GM21515 (cell line): ENCODE measurements at regions not wholly inside any gene's neighbourhood (a gene's known extent, or its start where the extent isn't known, plus 50 kb on each side); places are given as distances from the start of the nearest gene placed in this dataset.

Experiments
- ATAC-seq: cut with Tn5 transposase; IDR thresholded peaks from one replicate; pipeline ENCODE4 v1.9.1; 2021; ENCODE audit not compliant: unreplicated experiment

DNA sequence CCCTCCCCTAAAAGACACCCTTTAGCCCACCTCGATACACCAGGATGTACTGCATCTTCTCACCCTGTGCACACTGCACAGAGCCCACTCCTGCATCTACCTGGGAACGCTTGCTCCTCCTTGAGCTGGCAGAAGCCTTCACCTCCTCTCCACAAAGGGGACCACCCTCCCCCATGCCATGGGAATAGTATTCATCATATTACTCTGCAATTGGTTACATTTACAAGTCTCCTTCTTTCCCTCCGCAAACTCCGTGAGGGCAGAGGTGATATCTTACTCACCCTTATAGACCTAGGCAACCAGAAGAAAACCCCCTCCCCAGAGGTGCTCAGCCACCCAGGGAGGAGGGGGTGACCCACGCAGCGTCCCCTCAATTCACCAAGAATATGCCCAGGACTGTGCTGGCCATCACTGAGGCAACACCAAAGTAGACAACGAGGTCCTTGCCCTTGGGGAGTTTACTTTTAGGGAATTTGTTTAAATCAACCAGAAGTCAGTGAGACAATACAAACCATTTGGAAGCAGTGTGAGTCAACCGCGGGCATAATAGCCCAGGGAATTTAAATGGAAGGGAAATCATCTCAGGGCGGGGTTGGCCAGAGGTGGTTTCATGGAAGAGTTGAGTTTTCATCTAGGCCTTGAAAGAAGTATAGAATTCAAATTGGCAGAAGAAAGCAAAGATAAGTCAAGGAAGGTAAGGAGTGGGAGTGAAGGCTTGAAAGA lies 214.5 kb downstream of the BARX2 start:
- no peak for ATAC-seq

DNA sequence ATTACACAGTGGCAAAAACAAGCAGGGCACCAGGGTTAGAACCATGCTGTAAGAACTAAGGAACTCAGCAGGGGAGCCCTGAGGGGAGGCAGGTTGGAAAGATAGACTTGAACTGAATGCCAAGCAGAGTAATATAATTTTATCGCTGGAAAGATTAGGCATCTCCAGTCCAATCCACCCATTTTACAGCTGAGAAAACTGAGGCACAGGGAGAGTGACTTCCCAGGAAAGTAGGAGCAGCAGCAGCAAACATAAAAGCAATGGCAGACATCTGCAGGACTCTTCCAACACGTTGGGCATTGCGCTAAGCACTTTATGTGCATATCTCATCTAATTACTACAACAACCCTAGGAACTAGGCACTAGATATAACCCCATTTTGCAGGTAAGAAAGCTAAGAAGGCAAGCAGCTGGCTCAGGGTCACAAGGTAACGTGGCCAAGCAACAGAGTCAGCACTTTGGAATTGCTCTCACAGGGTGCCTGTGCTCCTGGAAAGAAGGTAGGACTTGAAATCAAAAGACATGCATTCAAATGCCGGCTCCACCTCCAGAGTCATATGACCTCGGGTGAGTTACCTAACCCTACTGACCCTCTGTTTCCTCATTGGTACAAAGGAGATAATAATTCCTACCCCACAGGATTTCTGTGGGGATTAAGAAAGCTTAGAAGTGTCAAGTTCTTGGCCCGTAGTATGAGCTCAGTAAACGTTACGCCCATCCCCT lies 215.3 kb downstream of the BARX2 start:
- ATAC-seq: no peak

DNA sequence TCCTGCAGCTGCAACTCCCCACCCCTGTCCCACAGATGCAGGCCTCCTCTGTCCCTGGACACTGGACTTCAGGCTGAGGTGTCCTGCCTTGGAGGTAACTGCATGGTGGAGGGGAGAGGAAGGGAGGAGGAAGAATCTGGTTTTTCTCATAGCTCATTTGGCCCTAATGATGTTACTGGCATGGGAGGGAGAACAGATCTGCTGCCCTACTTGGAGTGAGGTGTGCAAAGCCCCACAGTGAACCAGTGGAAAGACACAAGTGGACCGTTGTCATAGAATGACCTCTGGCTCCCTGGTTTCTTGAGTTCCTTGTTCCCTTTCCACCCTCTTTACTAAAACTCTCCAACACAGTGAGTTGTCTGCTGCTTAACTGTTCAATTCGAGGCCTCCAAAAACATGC lies 215.9 kb downstream of the BARX2 start:
- no peak for ATAC-seq

DNA sequence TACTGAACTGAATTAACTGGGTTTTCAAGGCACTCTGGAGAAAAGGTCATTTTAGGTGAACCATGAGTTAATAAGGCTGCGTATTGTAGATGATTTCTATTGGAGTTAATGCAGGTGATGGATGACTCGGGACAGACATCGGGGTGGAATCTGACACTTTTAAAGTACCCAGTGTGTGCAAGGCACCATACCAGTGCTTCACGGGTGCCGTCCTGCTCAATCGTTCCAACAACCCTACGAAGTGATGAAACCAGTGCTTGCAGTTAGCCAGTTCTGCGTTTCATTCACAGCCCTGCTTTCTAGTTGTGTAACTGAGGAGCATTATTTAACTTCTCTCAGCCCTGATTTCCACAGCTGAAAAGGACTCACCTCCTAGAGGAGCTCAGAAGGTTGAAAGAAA lies 216.5 kb downstream of the BARX2 start:
- ATAC-seq: no peak

DNA sequence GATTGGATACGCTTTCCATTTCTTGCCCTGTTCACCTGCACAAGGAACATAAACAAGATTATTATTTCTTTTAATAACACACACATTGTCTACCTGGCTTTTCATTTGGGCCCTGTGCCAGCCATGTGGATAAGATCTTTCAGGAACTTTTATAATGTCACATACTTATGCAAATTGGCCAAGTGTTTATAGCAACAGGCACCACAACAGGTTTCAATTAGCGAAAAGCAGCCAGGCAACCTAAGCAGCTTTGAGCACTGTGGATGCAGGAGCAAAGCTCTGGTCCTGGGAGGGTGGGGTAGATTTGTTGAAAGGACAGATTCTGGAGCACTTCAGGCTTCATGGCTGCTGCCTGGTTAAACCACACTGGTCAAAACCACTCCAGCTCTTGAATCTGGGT lies 217.4 kb downstream of the BARX2 start:
- ATAC-seq: no peak

DNA sequence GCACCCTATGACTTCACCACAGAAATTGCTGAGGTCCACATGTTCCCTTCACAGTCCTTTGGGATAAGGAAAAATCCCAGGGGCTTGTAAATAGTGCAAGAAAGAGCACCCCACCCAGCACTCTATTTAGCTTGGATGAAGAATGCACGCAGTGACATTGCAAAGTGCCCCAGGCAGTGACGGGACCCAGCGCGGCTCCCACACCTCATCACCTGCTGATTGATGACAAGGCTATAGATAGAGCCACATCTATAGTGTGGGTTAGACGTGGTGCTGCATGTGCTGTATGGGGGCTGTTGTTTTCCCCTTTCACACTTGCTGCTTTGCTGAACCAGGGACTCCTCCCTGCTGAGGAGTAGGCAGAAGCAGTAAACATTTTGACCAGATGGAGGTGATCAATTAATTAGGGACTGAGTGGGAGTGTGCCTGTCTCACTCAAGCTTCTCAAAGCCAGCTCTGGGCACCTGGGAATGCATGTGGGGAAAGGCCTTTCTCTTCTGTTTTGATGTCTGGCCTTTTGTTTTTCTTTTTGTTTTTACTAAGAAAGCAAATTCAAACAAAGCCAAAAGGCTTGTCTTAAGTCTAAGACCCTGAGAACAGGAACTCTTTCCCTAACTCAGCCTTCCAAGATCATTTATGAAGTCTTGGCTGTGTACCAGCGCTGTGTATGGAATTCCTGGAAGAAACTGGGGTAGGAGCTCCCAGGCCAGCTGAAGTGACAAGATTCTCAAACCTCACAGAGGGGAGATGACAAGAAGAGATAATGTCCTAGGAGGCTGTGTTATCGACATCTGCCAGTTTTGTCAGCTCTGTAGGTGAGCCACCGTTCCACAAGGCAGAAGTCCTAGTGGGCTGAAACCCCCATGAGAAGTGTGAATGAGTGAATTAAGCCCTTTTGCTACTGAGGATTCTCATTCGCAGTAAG lies 219.7 kb downstream of the BARX2 start:
- no peak for ATAC-seq

DNA sequence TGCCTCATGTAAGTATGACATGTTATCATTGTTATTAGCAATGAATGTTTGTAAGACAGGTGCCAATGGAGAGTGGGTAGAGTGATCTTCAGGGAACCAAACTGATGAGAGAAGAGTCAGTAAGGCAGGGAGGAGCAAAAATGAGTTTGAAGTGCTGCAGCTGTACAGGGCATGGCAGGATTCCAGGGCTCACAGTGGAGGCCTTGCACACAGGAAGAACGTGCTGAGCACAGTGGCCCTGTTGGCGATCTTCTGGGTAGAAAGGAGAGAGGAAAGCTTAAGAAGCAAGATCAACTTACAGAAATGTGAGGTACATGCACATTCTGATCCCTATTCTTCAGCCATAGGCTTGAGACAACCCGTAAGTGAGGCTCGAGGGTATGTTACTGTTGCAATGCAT lies 219.3 kb upstream of the TMEM45B start:
- no peak for ATAC-seq

DNA sequence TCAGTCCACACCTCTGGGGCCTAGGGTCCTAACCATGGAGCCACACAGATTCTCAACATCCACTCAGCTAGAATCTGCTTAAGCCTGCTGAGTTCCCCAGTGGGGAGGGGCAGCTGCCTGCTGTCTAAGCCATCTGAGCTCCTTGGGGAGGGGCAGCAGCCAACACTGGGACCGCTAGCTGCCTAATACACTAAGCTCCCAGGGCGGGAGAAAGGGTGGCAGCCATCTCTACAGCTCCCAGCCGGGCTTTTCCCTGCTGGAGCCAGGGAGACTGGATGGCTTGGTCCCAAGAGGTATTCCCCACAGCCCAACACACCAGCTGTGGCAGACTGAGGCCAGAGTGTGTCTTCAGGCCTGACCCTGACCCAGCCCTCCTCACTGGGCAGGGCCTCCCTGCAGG lies 217.3 kb upstream of the TMEM45B start:
- no peak for ATAC-seq

DNA sequence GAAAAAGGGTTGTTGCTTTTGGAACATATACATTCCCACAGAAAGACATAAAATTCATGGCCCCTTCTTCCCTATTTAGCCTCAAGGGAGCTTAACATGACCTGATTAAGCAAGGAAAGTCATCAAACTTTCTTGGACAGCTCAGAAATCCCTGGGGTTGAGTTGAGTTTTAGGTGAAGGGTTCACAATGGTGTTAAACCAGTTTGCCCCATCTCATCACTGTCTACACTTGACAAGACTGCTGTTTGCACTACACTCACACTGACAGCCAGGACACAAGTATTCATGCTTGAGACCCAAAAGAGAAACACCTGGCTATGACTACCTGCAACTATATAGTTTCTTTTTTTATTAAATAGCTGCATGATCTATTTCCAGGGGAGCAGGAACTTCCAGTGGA lies 209.8 kb upstream of the TMEM45B start:
- no peak for ATAC-seq

DNA sequence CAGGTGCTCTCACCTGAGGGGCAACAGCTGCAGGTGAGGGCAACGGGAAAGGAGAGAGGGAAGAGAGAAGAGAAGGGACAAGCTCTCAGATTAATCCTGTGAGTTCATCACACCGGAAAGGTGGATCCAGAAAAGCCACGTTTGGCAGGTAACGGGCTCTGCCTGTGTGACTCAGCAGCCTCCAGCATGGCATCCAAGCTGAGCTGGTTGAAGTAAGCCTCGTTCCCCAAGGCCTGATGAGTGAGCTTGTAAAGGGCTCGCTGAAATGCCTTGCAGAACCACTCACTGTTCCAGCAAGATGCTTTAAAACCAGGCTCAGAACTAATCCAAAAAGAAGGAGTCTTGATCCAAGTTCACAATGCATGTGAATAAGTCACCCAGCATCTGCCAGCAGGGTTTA lies 206.9 kb upstream of the TMEM45B start:
- ATAC-seq: no peak

DNA sequence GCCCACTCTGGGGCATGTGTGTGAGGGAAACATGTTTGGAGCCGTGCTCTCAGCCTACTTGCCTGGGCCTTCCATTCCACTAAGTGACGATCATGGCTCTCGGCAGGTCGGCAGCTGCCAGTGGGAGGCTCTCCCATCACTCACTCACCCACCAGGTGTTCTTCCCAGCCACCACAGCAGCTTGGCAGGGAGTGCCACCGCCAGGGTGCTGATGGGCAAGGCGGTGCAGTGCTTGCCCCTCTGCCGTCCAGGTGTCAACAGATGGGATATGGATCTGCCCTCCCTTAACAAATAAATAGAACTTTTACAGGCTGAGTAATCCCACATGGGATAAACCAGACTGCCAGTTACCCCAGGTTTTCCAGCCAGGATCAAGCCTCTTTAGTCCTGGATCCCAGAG lies 205.5 kb upstream of the TMEM45B start:
- no peak for ATAC-seq

DNA sequence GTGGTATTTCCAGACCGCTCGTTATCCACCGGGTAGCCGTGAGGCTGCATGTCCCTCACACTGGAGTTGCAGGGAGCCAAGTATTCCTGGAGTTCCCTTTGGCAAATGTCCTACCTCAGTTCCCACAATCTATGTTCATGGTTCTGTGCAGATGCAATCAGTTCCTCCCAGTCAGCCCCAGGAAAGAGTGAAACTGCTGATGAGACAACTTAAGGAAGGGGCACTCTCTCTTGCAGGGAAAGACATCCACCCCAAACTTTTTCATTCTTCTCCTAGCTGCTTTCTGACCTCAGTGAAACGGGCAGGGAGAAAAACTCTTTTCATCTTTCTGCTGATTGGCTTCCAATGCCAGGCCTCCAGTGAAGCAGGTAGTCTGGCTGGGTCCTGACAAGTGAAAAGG lies 205.1 kb upstream of the TMEM45B start:
- no peak for ATAC-seq

DNA sequence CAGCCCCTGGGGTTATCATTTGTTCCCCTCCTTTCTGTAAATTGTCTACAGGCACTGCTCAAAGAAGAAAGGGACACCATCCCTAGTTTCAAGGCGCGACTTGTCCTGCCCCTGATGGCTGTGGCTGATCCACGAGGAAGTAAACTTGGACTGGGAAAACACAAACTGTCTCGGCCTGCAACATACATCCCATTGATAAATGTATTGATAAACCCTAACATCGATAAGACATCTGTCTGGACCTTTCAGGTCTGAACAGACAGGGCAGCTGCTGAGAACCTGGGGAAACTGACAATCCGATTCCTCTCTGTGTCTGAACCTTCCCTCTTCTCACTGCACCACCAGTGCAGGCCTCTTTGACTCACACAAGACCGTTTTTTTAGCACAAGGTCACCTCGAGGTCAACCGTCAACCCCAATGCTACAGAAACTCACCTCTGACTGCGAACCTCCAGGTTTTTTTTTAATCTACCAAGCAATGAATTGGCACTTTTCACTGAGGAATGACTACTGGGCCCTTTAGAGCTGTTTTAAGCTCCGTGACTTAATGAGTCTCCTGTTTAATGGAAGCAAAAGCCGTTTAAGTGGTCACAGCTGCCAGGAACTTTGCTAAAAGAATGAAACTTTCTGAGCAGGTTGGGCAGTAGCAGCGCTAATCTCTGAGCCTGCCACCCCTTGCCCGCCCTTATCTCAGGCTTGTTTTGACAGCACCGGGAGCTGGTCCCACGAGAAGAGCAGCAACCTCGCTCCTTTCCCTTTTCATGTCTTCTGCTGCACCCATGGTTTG lies 203.8 kb upstream of the TMEM45B start:
- no peak for ATAC-seq

DNA sequence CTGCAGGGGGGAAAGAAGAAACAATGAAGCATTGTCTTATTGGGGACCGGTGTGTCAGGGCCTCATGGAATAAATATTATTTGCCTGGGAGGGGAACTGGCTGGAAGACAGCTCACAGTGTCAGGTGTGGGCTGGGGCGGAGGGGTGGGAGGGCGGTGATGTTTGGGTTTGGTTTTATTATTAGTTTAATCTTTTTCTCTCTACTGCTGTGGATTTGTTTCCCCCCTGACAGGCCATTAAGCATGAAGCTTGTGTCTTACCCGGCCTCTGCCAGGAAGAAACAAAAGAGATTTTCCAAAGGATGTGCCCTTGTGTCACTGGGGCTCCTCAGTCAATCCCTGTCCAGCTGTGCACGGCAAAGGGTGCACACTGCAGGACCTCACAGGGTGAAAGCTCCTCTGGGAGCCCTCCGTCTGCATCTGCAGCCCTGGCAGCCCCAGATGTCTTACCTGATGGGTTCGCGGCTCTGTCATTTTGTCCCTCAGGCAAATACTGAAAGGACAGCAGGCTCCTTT lies 203.1 kb upstream of the TMEM45B start:
- no peak for ATAC-seq

DNA sequence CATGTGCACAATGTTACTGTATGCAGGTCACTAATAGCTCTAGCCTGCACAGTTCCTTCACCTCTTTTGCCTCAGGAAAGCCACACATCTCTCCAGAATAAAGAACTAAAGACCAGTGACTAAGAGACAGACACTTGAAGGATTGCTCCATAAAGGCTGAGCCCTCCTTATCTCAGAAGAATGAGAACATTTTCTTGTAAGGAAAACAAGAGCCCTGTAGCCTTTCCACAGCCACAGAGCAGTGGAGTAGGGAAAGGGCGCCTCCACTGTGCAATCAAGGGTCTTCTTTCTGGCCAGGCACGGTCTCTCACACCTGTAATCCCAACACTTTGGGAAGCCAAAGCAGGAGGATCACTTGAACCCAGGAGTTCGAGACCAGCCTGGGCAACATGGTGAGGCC lies 202.6 kb upstream of the TMEM45B start:
- no peak for ATAC-seq

DNA sequence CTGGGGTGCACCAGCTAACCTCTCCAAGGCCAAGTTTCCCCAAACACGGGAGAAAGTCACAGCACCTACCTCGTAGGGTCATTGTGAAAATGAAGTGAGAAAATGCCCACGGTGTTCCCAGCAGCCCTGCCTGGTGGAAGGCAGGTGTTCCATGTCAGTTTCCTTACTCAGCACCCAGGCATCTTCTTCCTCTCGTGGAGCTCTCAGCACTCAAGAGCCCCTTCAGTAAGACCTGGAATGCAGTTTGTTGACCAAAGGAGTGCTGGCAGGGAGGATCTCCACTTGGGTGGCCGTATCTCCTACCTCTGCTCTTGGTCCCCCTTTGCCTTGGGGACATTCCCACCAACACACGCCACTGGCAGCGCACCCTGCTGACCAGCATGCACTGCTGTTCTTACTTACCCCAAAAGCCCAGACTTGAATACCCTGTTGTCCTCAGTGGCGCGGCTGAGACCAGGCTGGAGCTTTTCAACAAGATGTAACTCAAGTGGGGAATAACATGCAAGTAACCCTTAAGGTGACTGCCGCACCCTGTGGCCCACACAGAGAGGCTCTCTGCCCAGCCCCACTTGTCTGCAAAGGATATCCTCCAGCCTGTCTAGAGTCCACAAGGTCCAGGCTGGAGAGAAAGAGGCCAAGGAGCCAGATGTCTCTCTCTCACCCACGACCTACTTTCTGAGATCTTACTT lies 201.2 kb upstream of the TMEM45B start:
- ATAC-seq: no peak

DNA sequence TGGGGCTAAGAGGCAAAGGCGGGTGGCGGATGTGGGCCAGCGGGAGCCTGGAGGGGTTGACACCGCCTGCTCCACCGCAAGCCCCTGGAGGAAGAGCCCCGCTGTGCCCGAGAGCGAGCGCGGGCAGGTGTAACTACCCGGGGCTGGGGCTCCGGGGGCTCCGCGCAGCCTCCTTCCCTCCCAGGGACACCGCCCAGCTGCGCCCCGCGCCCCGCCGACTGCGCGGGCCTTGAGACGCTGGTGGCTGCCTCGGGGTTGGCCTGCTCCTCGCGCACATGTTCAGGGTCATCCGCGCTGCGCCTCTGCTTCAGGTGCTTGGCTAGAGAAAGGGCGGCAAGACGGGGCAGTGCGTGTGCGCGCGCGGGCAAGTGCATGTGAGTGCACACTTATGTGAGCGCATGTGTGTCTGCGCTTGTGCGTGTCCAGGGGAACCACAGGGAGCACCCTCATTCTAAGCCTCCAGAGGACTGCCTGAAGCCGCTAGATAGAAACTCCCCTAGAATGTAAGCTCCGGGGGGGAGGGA lies 197.5 kb upstream of the TMEM45B start:
- no peak for ATAC-seq

DNA sequence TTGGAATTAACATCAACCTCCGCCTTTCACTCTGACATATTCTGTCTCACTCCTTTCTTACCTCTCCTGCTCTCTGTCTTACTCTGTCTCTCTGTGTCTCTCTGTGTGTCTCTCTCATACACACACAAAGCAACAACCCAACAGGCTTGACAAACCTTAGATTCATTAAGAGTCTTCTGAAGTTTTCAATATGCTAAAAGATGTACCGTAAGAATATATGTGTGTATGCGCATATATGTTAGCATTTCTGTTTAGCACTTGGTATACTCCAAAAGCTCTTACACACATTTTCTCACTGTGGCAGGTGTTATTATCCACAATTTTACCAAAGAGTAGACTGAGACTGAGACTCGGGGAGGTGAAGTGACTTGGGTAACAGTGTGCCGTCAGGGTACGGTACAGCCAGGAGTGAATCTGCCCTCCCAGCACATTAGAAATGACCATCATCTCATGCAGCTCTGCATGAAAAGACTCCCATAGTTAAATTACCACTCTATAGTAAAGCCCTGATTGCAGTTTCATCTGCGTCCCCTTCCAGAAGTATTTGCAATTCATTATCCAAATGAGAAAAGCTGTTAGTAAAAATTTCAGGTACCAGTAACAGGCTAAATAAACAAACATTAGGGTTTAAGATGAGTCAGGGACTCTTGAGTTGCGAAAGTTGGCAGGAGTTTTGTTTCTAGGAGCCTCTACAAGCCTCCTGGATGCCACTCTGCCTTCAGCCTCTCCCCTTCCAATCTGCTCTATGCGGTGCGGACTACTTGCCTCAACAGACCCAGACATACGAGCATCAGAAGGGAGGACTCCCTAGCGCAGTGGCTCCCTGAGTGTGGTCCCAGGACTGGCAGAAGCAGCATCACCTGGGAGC lies 195.2 kb upstream of the TMEM45B start:
- ATAC-seq: no peak

DNA sequence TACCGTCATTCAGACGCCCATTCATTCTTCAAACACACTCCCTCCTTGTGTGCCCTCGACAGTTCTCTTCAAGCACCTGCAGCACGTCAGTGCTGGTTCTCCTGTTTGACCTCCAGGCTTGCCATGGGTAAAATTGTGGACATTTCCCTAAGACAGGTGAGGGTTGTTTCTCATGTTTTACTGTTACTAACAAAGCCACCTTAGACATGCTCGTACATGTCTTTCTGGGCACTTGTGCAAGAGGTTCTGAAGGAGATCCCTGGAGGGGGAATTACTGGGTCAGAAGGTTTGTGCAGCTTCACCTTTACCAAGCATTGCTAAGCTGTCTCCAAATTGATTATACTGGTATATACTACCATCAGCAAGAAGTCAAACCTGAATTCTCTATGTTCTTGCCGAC lies 189.7 kb upstream of the TMEM45B start:
- no peak for ATAC-seq
